Iris pigment epithelial cell (primary cell): ENCODE measurements at regions not wholly inside any gene's neighbourhood (a gene's known extent, or its start where the extent isn't known, plus 50 kb on each side); places are given as distances from the start of the nearest gene placed in this dataset.

Source experiments
- DNase-seq: peaks from one replicate; pipeline ENCODE4 v3.0.0-alpha.2; 2011; ENCODE audit warnings: low read depth

DNA sequence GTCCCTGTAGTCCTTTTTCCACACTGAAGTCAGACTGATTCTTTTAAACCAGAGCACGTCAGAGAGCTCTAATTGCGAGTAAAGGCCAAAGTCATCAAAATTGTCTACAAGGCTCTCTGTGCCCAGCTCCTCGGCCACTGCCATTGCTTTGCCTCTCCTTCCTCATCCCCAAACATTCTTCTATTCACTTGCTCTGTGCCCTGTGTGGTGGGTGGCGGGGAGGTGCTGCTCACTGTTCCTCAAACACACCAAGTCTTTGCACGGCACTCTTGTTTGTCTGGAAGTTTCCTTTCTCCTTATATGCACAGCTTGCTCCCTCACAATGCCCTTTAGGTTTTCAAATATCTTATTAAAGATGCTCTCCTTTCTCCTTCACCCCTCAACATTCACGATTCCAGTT is 100.1 kb upstream of the FSHR start:
- DNase-seq = no peak

DNA sequence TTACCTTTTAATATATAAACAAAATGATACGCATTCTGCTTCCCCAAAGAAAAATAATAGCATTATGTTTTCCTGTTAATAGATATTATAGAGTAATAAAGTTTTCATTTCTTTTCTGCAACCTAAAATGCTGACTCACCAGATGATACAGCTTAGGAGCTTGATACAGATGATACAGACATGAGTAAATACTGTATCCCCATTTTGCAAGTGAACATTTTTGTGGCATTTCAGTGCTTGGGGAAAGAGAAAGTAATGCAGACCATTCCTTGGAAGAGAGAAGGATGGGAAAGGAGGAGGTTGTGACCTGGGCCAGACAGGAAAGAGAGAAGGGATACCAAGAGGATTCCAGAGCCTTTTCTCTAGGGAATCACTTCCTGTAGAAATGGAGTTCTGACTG is 97.5 kb upstream of the FSHR start:
- peak; percentile 70 for DNase-seq

DNA sequence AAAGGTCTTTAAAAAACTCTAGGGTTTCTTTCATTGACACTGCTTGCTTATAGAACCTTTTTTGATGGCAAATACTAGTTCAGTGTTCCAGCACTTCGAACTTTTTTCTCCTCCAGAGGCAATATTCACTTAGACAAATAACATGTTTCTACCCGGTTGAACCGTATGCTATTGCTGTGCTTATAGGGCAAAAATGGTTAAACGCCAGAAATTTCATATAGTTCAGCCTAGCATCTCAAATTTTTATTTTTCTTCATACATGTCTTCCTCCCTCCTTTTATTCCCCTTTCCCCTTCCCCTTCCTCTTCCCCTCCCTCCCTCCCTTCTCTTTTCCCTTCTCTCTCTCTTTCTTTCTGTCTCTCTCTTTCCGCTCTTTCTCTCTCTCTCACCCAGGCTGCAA is 96.9 kb upstream of the FSHR start:
- no peak for DNase-seq

DNA sequence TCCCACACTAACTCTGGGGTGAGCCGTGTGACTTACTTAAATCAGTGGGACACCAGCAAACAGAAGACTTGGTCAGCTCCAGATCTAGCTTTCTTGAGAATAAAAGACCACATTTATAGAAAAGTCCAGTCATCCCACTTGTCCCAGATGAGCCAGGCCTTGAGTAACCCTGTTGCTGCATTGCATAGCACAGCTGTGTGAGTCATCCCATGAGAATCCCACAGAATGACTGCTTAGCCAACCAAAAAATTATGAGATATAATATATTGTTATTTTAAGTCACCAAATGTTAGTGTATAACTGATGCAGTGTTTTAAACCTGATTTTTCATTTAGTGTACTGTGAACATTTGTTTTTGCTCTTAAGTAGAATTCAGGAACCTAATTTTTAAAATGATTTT is 94.2 kb upstream of the FSHR start:
- peak; percentile 96 for DNase-seq

DNA sequence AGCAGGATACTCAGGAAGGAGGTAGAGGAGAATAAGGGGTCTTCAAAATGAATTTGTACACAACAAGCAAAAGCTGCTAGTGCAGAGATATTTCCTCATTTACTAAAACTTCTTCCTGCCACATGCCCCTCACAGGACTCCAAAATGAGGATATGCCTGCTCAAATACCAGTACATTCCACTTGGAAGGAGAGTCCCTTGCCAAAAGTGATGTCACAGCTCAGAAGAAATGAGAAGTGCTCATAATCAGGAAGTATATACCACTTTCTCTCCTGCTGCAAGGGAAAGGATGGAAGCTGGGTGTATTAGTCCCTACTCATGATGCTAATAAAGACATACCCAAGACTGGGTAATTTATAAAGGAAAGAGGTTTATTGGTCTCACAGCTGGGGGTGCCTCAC is 87.7 kb upstream of the FSHR start:
- no peak for DNase-seq

DNA sequence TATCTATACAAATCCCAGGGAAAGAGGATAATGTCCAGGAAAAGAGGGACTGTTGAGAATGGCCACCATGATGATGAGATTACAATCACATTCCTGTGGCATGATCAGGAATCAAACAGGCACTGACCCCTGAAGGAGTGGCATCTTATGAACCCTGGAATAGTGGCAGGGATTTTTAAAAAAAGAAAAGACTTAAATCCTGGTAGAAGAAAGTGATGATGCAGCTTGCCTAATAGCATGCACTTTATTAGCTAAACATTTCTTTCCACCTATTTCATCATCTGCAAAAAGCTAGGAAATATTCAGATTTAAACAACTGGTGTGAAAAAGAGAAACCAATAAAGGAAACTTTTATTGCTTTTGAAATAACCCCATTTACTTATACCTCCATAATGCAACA is 87.2 kb upstream of the FSHR start:
- DNase-seq = no peak

DNA sequence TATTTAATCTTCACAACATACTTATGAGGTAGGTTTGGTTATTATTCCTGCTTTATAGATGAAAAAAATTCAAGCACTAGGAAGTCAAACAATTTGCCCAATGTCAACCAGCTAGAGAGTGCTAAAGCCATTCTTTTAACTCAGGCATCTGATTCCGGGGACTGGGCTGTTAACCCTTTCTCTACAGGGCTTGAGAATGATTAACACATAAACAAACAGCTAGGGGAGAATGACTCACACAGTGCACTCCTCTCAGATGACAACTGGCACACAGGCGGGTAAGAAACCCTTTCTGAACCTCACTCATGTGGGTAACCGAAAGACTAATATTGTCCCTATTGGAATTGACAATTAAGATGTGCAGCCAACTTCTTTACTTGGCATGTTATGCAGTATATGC is 86.3 kb upstream of the FSHR start:
- peak; percentile 24 for DNase-seq

DNA sequence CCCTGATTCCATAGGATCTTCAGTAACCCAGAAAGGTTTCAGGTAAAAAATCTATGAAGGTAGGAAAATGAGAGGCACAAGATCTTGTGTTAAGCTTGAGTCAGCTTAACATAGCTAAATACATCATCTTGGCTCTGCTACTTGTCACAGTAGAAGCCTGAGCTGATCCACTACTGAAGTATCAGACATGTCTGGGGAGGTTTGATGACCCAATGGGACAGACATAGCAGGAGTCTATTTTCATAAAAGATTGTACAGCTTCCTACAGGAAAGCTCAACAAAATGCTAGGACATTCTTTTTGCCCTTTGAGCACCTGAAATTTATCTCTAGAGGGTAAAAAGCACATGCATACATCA is 84.3 kb upstream of the FSHR start:
- DNase-seq = no peak

DNA sequence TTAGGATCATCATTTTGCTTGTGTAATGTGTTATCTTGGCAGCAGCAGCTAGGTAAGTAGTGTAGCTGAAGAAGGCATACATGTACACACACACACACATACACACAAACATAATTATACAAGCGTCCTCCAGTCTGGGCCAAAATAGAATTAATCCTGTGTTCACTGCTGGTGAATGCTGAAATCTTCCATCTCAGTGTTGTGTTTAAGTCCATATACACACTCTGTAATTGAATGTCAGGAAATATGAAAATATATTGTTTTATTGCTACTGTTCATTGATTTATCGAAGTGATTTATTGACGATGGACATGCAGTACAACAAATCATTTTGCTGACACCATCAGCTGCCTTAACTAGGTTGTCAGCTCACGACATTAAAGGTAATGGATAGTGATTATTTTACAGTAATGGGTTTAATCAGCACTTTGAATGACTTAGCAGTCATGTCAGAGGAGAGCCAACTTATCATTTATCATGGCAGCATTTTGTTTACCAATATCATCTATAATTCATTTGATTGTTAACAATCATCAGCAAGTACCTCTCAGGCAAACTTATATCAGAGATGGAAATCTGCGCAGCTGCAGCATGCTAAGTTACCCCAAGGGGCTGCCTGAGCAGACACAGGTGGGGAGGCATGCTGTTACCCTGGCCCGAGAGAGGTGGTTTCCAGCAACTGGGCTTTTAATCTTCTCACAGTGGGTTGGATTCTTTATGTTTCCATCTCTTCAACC is 83.7 kb upstream of the FSHR start:
- no peak for DNase-seq

DNA sequence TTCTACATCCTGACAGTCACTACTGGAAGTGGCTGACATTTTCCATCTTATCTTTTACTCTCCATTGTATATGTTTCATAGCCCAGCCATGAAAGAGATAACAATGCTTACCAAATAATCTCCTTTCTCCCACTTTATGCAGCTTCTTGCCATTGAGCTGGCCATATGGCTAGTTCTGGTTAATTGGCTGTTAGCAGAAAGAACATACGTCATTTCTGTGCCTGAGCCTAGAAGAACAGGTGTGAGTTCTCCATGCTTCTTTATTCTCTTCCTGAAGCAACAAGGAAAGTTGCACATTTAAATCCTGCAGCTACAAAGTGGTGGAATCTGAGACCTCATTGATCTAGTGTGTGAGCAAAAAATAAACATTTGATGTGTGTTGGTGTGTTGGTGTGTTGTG is 82.0 kb upstream of the FSHR start:
- no peak for DNase-seq

DNA sequence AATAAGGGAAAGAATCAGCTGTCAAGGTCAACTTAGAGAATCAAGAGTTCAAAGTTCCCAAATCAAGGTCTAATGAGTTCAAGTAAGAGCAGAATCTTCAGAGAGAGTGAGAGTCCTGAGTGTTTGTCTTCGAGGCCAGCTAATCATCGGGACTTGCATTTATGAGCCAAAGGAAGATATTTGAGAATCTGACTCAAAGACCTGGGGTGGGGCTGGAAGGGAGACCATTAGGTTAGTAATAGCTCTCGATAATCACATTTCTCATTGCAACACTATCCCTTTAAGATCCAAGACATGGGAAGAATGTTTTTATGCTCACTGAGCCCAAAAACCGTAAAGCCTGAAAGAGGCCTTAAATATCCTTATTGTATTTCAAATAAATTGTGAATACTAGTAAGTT is 72.0 kb upstream of the FSHR start:
- no peak for DNase-seq

DNA sequence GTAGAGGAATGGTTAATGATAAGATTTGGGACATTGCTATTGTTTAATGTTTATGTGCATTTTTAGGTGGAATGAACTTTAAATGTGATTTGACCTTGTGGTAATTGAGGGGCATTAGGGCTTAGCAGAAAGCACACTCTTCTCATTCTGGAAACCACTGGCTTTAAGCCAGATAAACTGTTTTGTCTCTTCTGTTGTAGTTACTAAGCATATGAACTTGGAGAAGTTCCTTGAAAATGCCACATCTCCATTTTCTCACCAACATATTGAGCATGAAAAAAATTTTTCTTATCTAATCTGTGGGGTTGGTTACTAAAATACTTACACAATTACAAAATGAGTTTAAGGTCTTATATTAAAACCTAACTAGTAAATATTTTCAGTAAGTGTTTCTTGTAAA is 70.8 kb upstream of the FSHR start:
- DNase-seq = no peak

DNA sequence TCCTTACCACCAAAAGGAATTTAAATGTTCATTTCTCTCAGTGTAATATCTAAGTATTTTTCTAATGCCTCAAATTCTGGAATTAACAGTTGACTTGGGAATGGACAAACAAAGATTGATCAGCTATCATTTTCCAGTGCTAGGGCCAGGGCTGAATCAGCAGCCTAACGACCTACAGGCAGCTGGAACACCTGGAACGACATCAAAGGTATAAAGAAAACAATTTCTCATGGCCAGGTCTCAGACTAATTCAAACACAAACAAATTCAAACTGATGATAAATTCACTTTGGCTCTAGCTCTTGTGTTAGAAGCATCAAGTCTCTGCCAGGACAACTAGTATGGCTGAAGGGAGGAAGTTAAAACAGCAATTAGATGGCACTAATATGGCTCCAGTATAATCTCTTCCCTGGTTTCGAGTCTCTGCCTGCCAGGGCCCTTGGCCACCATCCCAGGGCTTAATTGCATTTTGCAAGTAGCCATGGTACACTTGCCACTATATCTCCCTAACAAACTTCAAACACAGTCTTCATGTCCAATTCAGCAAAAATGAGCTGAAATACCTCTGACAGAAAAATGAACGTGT is 70.2 kb upstream of the FSHR start:
- no peak for DNase-seq

DNA sequence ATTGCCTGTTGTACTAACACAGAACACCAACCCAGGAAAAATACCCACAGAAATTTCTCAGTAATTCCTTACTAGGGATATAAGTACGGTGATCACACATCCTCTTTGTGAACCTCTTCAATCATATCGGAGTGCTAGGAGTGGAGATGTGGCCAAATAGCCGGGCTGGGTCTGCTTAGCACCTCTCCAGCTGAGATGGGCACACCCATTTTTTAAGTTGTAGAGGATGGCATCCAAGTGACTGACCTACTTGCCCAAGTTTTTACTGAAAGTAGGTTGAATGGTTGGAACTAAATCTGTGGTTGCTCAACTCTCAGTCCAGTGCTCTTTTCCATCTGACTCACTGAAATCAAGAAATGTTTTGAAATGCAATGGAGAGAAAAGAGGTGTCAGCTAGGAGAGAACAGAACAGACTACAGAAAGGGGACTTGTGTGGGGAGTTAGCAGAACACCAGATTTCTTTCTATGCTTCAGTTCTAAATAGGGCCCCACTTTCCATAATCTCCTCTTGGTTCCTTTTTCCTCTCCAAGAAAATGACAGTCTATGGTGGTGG is 68.7 kb upstream of the FSHR start:
- DNase-seq = no peak

DNA sequence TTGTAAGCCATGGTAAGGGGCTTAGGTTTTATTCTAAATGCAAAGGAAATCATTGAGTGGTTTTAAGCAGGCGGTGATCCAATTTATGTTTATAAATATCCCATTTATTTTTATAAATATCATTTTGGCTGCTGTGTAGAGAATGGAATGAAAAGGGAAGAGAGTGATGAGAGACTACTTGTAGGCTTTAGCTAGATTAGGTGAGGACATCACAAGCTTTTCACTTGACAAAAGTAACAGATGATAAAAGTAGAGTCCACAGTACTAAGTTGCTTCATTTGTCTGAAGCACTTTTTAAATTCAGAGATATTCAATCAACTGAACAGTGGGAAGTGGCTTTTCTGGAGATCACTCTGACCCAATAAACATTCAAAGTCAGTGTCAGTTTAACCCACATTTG is 65.4 kb upstream of the FSHR start:
- no peak for DNase-seq

DNA sequence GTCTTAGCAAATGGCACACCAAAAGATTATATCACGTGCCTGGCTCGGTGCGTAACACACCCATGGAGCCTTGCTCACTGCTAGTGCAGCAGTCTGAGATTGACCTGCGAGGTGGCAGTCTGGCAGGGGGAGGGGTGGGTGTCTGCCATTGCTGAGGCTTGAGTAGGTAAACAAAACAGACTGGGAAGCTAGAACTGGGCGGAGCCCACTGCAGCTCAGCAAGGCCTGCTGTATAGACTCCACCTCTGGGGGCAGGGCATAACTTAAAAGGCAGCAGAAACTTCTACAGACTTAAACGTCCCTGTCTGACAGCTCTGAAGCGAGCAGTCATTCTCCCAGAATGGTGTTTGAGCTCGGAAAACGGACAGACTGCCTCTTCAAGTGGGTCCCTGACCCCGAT is 55.9 kb upstream of the FSHR start:
- no peak for DNase-seq

DNA sequence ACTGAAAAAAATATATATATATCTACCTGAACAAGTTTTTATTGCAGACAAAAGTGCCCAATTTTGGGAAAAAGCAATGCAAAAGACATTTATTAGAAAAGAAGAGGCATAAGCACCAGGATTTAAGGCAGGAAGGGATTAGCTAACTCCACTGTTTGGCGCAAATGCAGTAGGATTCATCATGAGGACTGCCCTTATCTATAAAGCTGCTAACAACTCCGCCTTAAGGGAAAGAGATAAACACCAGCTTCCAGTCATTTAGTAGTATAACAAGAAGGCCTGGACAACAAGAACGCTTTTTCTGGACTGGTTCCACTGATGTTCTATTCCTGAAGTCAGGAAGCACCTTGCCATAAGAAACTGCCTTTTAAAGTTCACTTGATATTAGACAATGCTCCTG is 52.9 kb upstream of the FSHR start:
- no peak for DNase-seq
